Stomach smooth muscle (tissue), 2 donors: ENCODE measurements at regions not wholly inside any gene's neighbourhood (a gene's known extent, or its start where the extent isn't known, plus 50 kb on each side); places are given as distances from the start of the nearest gene placed in this dataset.

ENCODE experiments used
- H3K27ac ChIP-seq: one replicate; pipeline ENCODE4 v1.7.0; 2013; ENCODE audit warnings: mild to moderate bottlenecking, low read length, inconsistent platforms
- H3K27me3 ChIP-seq, 2 donors: one replicate each; pipeline ENCODE4 v1.7.0; 2013; ENCODE audit warnings: low read length in 2 of 2; ENCODE audit not compliant: insufficient read depth in 2 of 2, control insufficient read depth in 1 of 2
- H3K36me3 ChIP-seq, 2 donors: one replicate each; pipeline ENCODE4 v1.7.0; 2013; ENCODE audit warnings: low read length in 2 of 2; ENCODE audit not compliant: control insufficient read depth in 2 of 2, insufficient read depth in 2 of 2
- H3K4me1 ChIP-seq: one replicate; pipeline ENCODE4 v1.7.0; 2013; ENCODE audit warnings: low read length; ENCODE audit not compliant: control insufficient read depth, insufficient read depth
- H3K4me3 ChIP-seq, 2 donors: one replicate each; pipeline ENCODE4 v1.7.0; 2013; ENCODE audit warnings: low read length in 2 of 2
- H3K9ac ChIP-seq, 2 donors: one replicate each; pipeline ENCODE4 v1.7.0; 2013; ENCODE audit warnings: low read length in 2 of 2, mild to moderate bottlenecking in 1 of 2
- H3K9me3 ChIP-seq, 2 donors: one replicate each; pipeline ENCODE4 v1.7.0; 2013; ENCODE audit warnings: low read length in 2 of 2; ENCODE audit not compliant: control insufficient read depth in 2 of 2
- donor health status: healthy.
- donor health status: Pancreatic carcinoma.

- Histone ChIP-seq H3K36me3 (no peaks in the 10 kb centered on the region), H3K27me3 (no peaks in the 10 kb centered on the region), H3K9ac (no peak overlapping the region), H3K4me3 (no peak overlapping the region), H3K27ac (no peak overlapping the region), H3K9me3 (peaks cover 0 to 3% of the 10 kb centered on the region in 2 donors), H3K4me1 (no peaks in the 10 kb centered on the region)
Observed at GRCh38 chr14:97002454-97002853, 205.3 kb downstream of the VRK1 start.

- Histone ChIP-seq H3K9ac (no peak overlapping the region), H3K36me3 (no peaks in the 10 kb centered on the region), H3K27me3 (peaks cover 0 to 4% of the 10 kb centered on the region in 2 donors), H3K4me1 (no peaks in the 10 kb centered on the region), H3K9me3 (peaks cover 0 to 3% of the 10 kb centered on the region in 2 donors), H3K27ac (no peak overlapping the region), H3K4me3 (no peak overlapping the region)
Observed at GRCh38 chr14:97005934-97006333, 208.8 kb downstream of the VRK1 start.

DNA sequence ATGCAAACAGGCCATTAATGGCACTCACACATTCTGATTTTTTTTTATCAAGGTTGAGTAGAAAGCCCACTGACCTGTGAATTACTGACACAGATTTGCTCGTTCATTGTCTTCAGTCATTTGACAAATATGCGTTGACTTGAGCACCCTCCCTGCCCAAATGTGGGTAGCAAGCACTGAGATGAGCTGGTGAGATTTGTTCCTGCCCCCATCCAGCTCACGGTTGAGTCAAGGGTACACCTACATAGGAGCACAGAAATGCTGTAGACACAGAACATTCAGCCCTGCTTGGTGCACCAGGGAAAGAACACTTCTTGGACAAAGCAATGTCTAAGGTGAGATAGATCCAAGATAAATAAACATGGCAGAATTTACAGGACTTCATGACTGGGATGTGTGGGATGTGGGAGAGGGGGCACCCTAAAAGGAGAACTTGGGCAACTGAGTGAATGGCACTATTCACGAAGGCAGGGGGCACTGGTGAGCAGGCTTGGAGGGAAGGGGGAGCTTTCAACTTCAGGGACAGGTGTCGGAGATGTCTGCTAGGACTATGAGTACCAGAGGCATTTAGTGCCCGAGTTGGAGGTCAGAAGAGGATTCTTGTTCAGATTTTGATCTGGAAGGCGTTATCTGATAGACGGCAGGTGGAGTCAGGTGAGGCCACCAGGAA lies 213.4 kb downstream of the VRK1 start:
- Histone ChIP-seq H3K9me3 (peaks cover 0 to 3% of the 10 kb centered on the region in 2 donors), H3K4me1 (no peaks in the 10 kb centered on the region), H3K4me3 (no peak overlapping the region), H3K27me3 (peaks cover 0 to 4% of the 10 kb centered on the region in 2 donors), H3K36me3 (no peaks in the 10 kb centered on the region), H3K9ac (no peak overlapping the region), H3K27ac (no peak overlapping the region)

DNA sequence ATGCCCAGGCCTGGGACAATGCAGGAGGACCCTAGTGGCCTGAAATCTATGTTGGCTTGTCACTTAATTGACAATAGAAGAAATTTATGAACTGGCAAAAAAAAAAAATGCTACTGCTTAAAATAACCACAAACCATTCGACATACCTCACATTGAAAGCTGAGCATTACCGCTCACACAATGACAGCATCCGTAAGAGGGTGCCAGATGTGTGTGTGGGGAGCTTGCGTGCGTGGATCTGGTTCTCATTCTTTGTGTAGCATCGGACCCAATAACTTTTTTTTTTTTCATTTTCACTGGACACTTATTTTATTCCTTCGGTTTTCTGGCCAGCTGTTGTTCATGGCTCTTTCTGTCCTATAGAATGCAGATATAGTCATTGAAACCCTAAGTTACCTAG lies 216.7 kb downstream of the VRK1 start:
- no peaks in the 10 kb centered on the region for H3K4me1 ChIP-seq

DNA sequence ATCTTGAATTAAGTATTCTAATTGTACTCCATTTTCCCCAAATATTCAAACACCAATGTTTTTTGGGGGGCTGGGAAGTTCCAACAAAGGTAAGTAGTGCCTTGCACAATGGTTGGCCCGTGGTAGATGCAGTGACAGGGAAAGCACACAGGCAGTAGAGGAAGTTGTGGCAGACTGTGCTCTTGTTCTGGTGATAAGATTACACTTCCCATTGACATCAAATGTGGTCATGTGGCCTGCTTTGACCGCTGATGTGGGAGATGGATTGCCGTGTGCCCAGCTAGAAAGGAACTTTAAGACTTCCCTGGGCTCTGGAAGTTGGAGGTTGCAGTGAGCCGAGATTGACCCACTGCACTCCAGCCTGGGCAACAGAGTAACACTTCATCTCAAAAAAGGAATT lies 223.8 kb downstream of the VRK1 start:
- H3K9ac ChIP-seq = no peak overlapping the region
- no peaks in the 10 kb centered on the region for H3K36me3 ChIP-seq
- H3K4me1 ChIP-seq = no peaks in the 10 kb centered on the region
- H3K27me3 ChIP-seq = peaks cover 0 to 2% of the 10 kb centered on the region in 2 donors
- H3K9me3 ChIP-seq = peaks cover 0 to 4% of the 10 kb centered on the region in 2 donors
- H3K4me3 ChIP-seq = no peak overlapping the region
- H3K27ac ChIP-seq = no peak overlapping the region

More for the DNA sequence above, 216.7 kb downstream of the VRK1 start:
- no peak overlapping the region for H3K27ac ChIP-seq
- peaks cover 0 to 4% of the 10 kb centered on the region in 2 donors for H3K27me3 ChIP-seq
- no peaks in the 10 kb centered on the region for H3K36me3 ChIP-seq
- H3K9me3 ChIP-seq = no peaks in the 10 kb centered on the region
- no peak overlapping the region for H3K9ac ChIP-seq
- H3K4me3 ChIP-seq = no peak overlapping the region

- Histone ChIP-seq H3K9ac (no peak overlapping the region), H3K36me3 (no peaks in the 10 kb centered on the region), H3K27ac (no peak overlapping the region), H3K27me3 (peaks cover 0 to 6% of the 10 kb centered on the region in 2 donors), H3K9me3 (peaks cover 0 to 4% of the 10 kb centered on the region in 2 donors), H3K4me1 (no peaks in the 10 kb centered on the region), H3K4me3 (no peak overlapping the region)
Observed at GRCh38 chr14:97021571-97022168, 224.5 kb downstream of the VRK1 start.

DNA sequence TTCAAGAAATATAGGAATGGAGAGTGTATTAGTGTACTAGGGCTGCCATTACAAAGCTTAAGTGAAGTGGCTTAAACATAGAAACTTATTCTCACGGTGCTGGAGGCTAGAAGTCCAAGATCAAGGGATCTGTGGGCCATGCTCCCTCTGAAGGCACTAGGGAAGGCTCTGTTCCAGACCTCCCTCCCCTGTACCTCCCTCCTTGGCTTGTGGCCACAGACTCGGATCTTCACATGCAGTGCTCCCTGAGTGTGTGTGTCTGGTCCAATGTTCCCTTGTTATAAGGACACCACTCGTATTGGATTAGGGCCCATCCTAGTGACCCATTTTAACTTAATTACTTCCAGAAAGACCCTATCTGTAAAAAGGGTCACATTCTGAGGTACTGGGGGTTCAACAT lies 225.6 kb downstream of the VRK1 start:
- no peak overlapping the region for H3K27ac ChIP-seq
- peaks cover 0 to 6% of the 10 kb centered on the region in 2 donors for H3K27me3 ChIP-seq
- H3K4me1 ChIP-seq = no peaks in the 10 kb centered on the region
- H3K9ac ChIP-seq = no peak overlapping the region
- H3K36me3 ChIP-seq = no peaks in the 10 kb centered on the region
- peaks cover 0 to 4% of the 10 kb centered on the region in 2 donors for H3K9me3 ChIP-seq
- no peak overlapping the region for H3K4me3 ChIP-seq

DNA sequence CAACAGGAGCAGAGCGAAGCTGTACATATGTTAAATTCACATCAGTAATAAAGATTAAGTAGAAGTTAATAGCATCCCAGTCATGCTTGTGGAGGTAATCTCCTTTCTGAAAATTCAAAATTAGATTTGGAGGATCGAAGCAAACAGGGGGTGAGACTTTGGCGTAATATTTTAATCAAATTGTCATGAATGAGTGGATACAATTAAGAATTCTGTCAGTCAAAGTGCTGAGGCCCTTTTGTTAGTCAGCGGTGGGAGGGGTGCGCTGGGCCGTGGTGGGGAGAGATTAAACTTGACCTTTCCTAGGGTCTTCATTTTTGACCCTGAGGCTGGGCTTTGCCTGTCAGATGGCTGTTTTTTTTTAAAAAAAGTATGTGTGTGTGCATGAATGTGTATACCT lies 226.7 kb downstream of the VRK1 start:
- Histone ChIP-seq H3K36me3 (no peaks in the 10 kb centered on the region), H3K27me3 (peaks cover 0 to 8% of the 10 kb centered on the region in 2 donors), H3K4me1 (no peaks in the 10 kb centered on the region), H3K27ac (no peak overlapping the region), H3K9ac (no peak overlapping the region), H3K4me3 (no peak overlapping the region), H3K9me3 (peaks cover 0 to 4% of the 10 kb centered on the region in 2 donors)

DNA sequence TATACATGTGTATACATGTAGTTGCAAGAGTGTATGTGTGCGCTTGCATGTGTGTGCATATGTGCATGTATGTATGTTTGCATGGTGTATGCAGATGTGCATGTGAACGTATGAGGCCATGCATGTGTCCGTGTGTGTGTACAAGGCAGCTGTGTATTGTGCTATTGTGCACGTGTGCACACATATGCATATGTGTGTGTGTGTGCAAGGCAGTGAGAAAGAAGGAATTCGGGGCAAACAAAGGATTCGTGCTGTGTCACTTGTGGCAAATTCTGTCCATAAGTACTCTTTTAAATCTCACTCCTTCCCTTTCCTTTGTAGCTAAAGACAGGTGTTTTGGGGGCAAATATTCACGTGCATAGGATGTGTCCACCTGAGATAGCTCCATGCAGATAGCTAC lies 227.1 kb downstream of the VRK1 start:
- Histone ChIP-seq H3K27ac (no peak overlapping the region), H3K27me3 (peaks cover 0 to 8% of the 10 kb centered on the region in 2 donors), H3K9ac (no peak overlapping the region), H3K9me3 (peaks cover 0 to under 1% of the 10 kb centered on the region in 2 donors), H3K4me3 (no peak overlapping the region), H3K4me1 (no peaks in the 10 kb centered on the region), H3K36me3 (no peaks in the 10 kb centered on the region)

DNA sequence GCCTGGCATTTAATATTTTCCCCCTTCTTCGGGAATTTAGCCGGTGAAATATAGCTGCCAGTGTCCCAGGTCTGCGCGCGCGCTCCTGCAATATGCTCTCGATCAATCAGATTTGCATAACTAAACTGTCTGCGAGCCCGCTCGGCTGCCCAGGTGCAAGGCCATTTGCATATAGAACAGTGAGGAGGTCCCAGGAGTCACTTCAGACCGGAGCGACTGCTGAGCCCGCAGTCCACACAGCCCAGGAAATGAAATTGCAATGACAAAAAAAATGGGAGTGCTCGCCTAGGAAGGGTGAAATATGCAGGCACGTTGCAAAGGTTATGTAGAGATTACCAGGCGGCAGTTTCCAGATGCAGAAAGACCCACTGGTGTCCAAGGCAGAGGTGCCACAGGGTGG lies 228.5 kb downstream of the VRK1 start:
- no peaks in the 10 kb centered on the region for H3K4me1 ChIP-seq
- H3K9ac ChIP-seq = no peak overlapping the region
- H3K36me3 ChIP-seq = no peaks in the 10 kb centered on the region
- no peak overlapping the region for H3K4me3 ChIP-seq
- H3K27me3 ChIP-seq = peaks cover 0 to 8% of the 10 kb centered on the region in 2 donors
- no peak overlapping the region for H3K27ac ChIP-seq
- H3K9me3 ChIP-seq = peaks cover 0 to 3% of the 10 kb centered on the region in 2 donors
